OCI-LY7 (cell line): ENCODE measurements at regions not wholly inside any gene's neighbourhood (a gene's known extent, or its start where the extent isn't known, plus 50 kb on each side); places are given as distances from the start of the nearest gene placed in this dataset.

ENCODE experiments used
- BruUV-seq: library from RNA; stranded (reverse); fragments of 400-500 nt; replicated peaks from 2 replicates; lab custom pipeline; 2021; lab: Mats Ljungman, UMichigan
- CTCF ChIA-PET: fragments of 300-600 bp; sonication (Branson Sonifier 250); formaldehyde crosslinking; loops from one replicate; lab custom pipeline; 2022; ENCODE audit warnings: antibody characterized with exemption; ENCODE audit not compliant: unreplicated experiment; lab: Charles Lee
- POLR2A ChIA-PET: fragments of 300-600 bp; sonication (Branson Sonifier 250); formaldehyde crosslinking; loops from one replicate; lab custom pipeline; 2022; ENCODE audit warnings: antibody characterized with exemption; lab: Charles Lee
- DNase-seq: peaks from one replicate; pipeline ENCODE4 v3.0.0-alpha.2; 2015; ENCODE audit warnings: low spot score
- H2AFZ ChIP-seq: fragments of 200-600 bp; sonication (generic), shearing (Covaris generic); 2 replicates; pipeline ENCODE4 v1.6.1; 2014; ENCODE audit warnings: mild to moderate bottlenecking, antibody characterized with exemption, low read length, moderate library complexity
- H3K27ac ChIP-seq: fragments of 200-600 bp; sonication (generic); 2 replicates; pipeline ENCODE4 v1.5.1; 2014; ENCODE audit warnings: mixed run types, low read depth, mild to moderate bottlenecking, moderate library complexity, low read length, inconsistent platforms; ENCODE audit not compliant: poor library complexity, severe bottlenecking
- H3K36me3 ChIP-seq: fragments of 200-600 bp; sonication (generic); 2 replicates; pipeline ENCODE4 v1.6.1; 2014; ENCODE audit warnings: mild to moderate bottlenecking, antibody characterized with exemption, low read length, moderate library complexity, mixed read lengths; ENCODE audit not compliant: insufficient read depth
- H3K4me1 ChIP-seq: fragments of 200-600 bp; sonication (generic); 2 replicates; pipeline ENCODE4 v1.5.1; 2014; ENCODE audit warnings: mild to moderate bottlenecking, low read length; ENCODE audit not compliant: insufficient read depth, poor library complexity, severe bottlenecking
- H3K4me2 ChIP-seq: fragments of 200-600 bp; sonication (generic); 2 replicates; pipeline ENCODE4 v1.6.1; 2014; ENCODE audit warnings: mild to moderate bottlenecking, low read length
- H3K4me3 ChIP-seq: fragments of 200-600 bp; sonication (generic); 2 replicates; pipeline ENCODE4 v1.5.1; 2014; ENCODE audit warnings: mild to moderate bottlenecking, low read depth, low read length; ENCODE audit not compliant: poor library complexity, severe bottlenecking
- H3K79me2 ChIP-seq: fragments of 200-600 bp; sonication (generic); 2 replicates; pipeline ENCODE4 v1.6.1; 2016; ENCODE audit warnings: low read depth, mild to moderate bottlenecking, low read length, moderate library complexity, mixed read lengths; ENCODE audit not compliant: insufficient read depth
- H3K9me2 ChIP-seq: fragments of 200-600 bp; sonication (generic); 2 replicates; pipeline ENCODE4 v1.6.1; 2016; ENCODE audit warnings: mild to moderate bottlenecking, low read length, mixed read lengths; ENCODE audit not compliant: insufficient read depth
- H3K9me3 ChIP-seq: fragments of 200-600 bp; sonication (generic); 2 replicates; pipeline ENCODE4 v1.6.1; 2014; ENCODE audit warnings: mild to moderate bottlenecking, mixed run types, low read length, mixed read lengths
- H4K20me1 ChIP-seq: fragments of 200-600 bp; sonication (generic); 2 replicates; pipeline ENCODE4 v1.6.1; 2014; ENCODE audit warnings: mild to moderate bottlenecking, antibody characterized with exemption, low read length, moderate library complexity, mixed read lengths; ENCODE audit not compliant: insufficient read depth
- CTCF ChIP-seq: fragments of 200-600 bp; sonication (generic); conservative IDR thresholded peaks from 2 replicates; pipeline ENCODE4 v1.5.1; 2014; ENCODE audit warnings: mild to moderate bottlenecking, antibody characterized with exemption, low read length, moderate library complexity, mixed read lengths
- EZH2phosphoT487 ChIP-seq: fragments of 200-600 bp; sonication (generic); IDR thresholded peaks from 2 replicates; pipeline ENCODE4 v1.6.1; 2018; ENCODE audit warnings: low read depth, borderline replicate concordance, mild to moderate bottlenecking, mixed run types, antibody characterized with exemption, low read length, moderate library complexity, mixed read lengths
- intact Hi-C: fragments of 100-400 bp; cut with micrococcal nuclease; formaldehyde crosslinking; loops from one replicate; pipeline ENCODE4 v1.10.0; 2022; ENCODE audit not compliant: unreplicated experiment

GRCh38 chr16:64864232-64864809, 257.5 kb downstream of the CDH11 start:
- H3K79me2 ChIP-seq, result no peaks in the 10 kb centered on the region
- no peaks in the 10 kb centered on the region for H3K9me2 ChIP-seq
- no peak for TF ChIP-seq CTCF
- no peak for TF ChIP-seq EZH2phosphoT487
- no peak overlapping the region for H3K4me2 ChIP-seq
- no TSS peak for BruUV-seq
- no peak for DNase-seq
- no peaks in the 10 kb centered on the region for H3K36me3 ChIP-seq
- intact Hi-C loops, result no loop called here
- ChIA-PET CTCF (no interaction called here), POLR2A (interaction anchor here (0.7 to 0.9 kb wide), 3 partner anchors 8 to 76 kb away, joined by 3 to 5 read pairs (median 3); no protein-coding TSS in a partner anchor)
- no peak overlapping the region for H3K4me3 ChIP-seq
- no peaks in the 10 kb centered on the region for H4K20me1 ChIP-seq
- no peak overlapping the region for H2AFZ ChIP-seq
- no peak overlapping the region for H3K27ac ChIP-seq
- no peaks in the 10 kb centered on the region for H3K4me1 ChIP-seq
- no peaks in the 10 kb centered on the region for H3K9me3 ChIP-seq

- Histone ChIP-seq H3K79me2 (no peaks in the 10 kb centered on the region), H3K36me3 (no peaks in the 10 kb centered on the region), H3K4me2 (no peak overlapping the region), H3K9me3 (no peaks in the 10 kb centered on the region), H3K9me2 (no peaks in the 10 kb centered on the region), H4K20me1 (no peaks in the 10 kb centered on the region), H3K27ac (no peak overlapping the region), H3K4me3 (no peak overlapping the region), H2AFZ (no peak overlapping the region), H3K4me1 (no peaks in the 10 kb centered on the region)
- ChIA-PET POLR2A (no interaction called here), CTCF (no interaction called here)
- BruUV-seq, result no TSS peak
- intact Hi-C loops, result no loop called here
- DNase-seq, result no peak
- TF ChIP-seq EZH2phosphoT487 (no peak), CTCF (no peak)
Measured at GRCh38 chr16:64858076-64858475, 263.8 kb downstream of the CDH11 start.

- no peaks in the 10 kb centered on the region for H3K4me1 ChIP-seq
- CTCF ChIA-PET, result no interaction called here
- H3K9me2 ChIP-seq, result no peaks in the 10 kb centered on the region
- H2AFZ ChIP-seq, result no peak overlapping the region
- no peak overlapping the region for H3K4me2 ChIP-seq
- H4K20me1 ChIP-seq, result no peaks in the 10 kb centered on the region
- no peak for TF ChIP-seq CTCF
- TF ChIP-seq EZH2phosphoT487, result no peak
- no TSS peak for BruUV-seq
- no peaks in the 10 kb centered on the region for H3K9me3 ChIP-seq
- no peaks in the 10 kb centered on the region for H3K79me2 ChIP-seq
- H3K4me3 ChIP-seq, result no peak overlapping the region
- no peak for DNase-seq
- POLR2A ChIA-PET, result no interaction called here
- H3K27ac ChIP-seq, result no peak overlapping the region
- H3K36me3 ChIP-seq, result no peaks in the 10 kb centered on the region
- intact Hi-C loops, result no loop called here
Measured at GRCh38 chr16:64857411-64857810, 264.5 kb downstream of the CDH11 start.
